ENCODE measurements at regions not wholly inside any gene's neighbourhood (a gene's known extent, or its start where the extent isn't known, plus 50 kb on each side); places are given as distances from the start of the nearest gene placed in this dataset.

GRCh38 chrX:7201496-7201895 is 53.5 kb upstream of the PUDP start:
- H3K27me3 ChIP-seq (ENCODE audit: insufficient read depth, low read depth, severe bottlenecking) = no peaks in the 10 kb centered on the region
- no peak for DNase-seq
- no peaks in the 10 kb centered on the region for H3K9me3 ChIP-seq (ENCODE audit: severe bottlenecking)
- H3K4me3 ChIP-seq (ENCODE audit: low read depth, low read length) = no peak overlapping the region
- TF ChIP-seq CTCF (IDR thresholded peaks at IDR 0.05; ENCODE audit: low read depth, low read length) = no peak
- H3K36me3 ChIP-seq = no peaks in the 10 kb centered on the region
- no peak overlapping the region for H3K27ac ChIP-seq

GRCh38 chrX:7198499-7198898 is 50.5 kb upstream of the PUDP start:
- Histone ChIP-seq H3K4me3 (ENCODE audit: low read depth, low read length) (no peak overlapping the region), H3K36me3 (no peaks in the 10 kb centered on the region), H3K9me3 (ENCODE audit: severe bottlenecking) (no peaks in the 10 kb centered on the region), H3K27me3 (ENCODE audit: insufficient read depth, low read depth, severe bottlenecking) (no peaks in the 10 kb centered on the region), H3K27ac (no peak overlapping the region)
- DNase-seq = no peak
- no peak for TF ChIP-seq CTCF (IDR thresholded peaks at IDR 0.05; ENCODE audit: low read depth, low read length)

Measured in WERI-Rb-1 (cell line).